ENCODE measurements at regions not wholly inside any gene's neighbourhood (a gene's known extent, or its start where the extent isn't known, plus 50 kb on each side); places are given as distances from the start of the nearest gene placed in this dataset.

- Histone ChIP-seq H3K4me3 (no peak overlapping the region), H3K9me3 (no peaks in the 10 kb centered on the region), H3K27me3 (no peaks in the 10 kb centered on the region), H3K36me3 (no peaks in the 10 kb centered on the region)
- DNase-seq, result no peak
Measured at GRCh38 chr20:6238421-6238820, 115.6 kb upstream of the FERMT1 start.

GRCh38 chr20:6235510-6235909 is 112.7 kb upstream of the FERMT1 start:
- no peak for DNase-seq
- no peaks in the 10 kb centered on the region for H3K27me3 ChIP-seq
- no peak overlapping the region for H3K4me3 ChIP-seq
- no peaks in the 10 kb centered on the region for H3K9me3 ChIP-seq
- H3K36me3 ChIP-seq, result no peaks in the 10 kb centered on the region

GRCh38 chr20:6232436-6232835 is 109.6 kb upstream of the FERMT1 start:
- Histone ChIP-seq H3K27me3 (no peaks in the 10 kb centered on the region), H3K9me3 (no peaks in the 10 kb centered on the region), H3K36me3 (no peaks in the 10 kb centered on the region), H3K4me3 (no peak overlapping the region)
- DNase-seq, result no peak

GRCh38 chr20:6231556-6231955 is 108.7 kb upstream of the FERMT1 start:
- no peak overlapping the region for H3K4me3 ChIP-seq
- DNase-seq, result no peak
- no peaks in the 10 kb centered on the region for H3K27me3 ChIP-seq
- no peaks in the 10 kb centered on the region for H3K9me3 ChIP-seq
- no peaks in the 10 kb centered on the region for H3K36me3 ChIP-seq

GRCh38 chr20:6228302-6228843 is 105.5 kb upstream of the FERMT1 start:
- Histone ChIP-seq H3K27me3 (no peaks in the 10 kb centered on the region), H3K4me3 (no peak overlapping the region), H3K36me3 (no peaks in the 10 kb centered on the region), H3K9me3 (no peaks in the 10 kb centered on the region)
- DNase-seq, result no peak

- Histone ChIP-seq H3K36me3 (no peaks in the 10 kb centered on the region), H3K9me3 (no peaks in the 10 kb centered on the region), H3K4me3 (no peak overlapping the region), H3K27me3 (no peaks in the 10 kb centered on the region)
- DNase-seq, result no peak
Measured at GRCh38 chr20:6213311-6213710, 90.5 kb upstream of the FERMT1 start.

- no peak overlapping the region for H3K4me3 ChIP-seq
- no peaks in the 10 kb centered on the region for H3K9me3 ChIP-seq
- H3K27me3 ChIP-seq, result no peaks in the 10 kb centered on the region
- no peak for DNase-seq
- H3K36me3 ChIP-seq, result no peaks in the 10 kb centered on the region
Measured at GRCh38 chr20:6212903-6213302, 90.1 kb upstream of the FERMT1 start.

GRCh38 chr20:6209093-6209492 is 86.3 kb upstream of the FERMT1 start:
- H3K9me3 ChIP-seq, result no peaks in the 10 kb centered on the region
- H3K36me3 ChIP-seq, result no peaks in the 10 kb centered on the region
- H3K27me3 ChIP-seq, result no peaks in the 10 kb centered on the region
- no peak for DNase-seq
- no peak overlapping the region for H3K4me3 ChIP-seq

GRCh38 chr20:6200092-6200491 is 77.3 kb upstream of the FERMT1 start:
- Histone ChIP-seq H3K36me3 (no peaks in the 10 kb centered on the region), H3K4me3 (no peak overlapping the region), H3K9me3 (no peaks in the 10 kb centered on the region), H3K27me3 (no peaks in the 10 kb centered on the region)
- no peak for DNase-seq

- no peak for DNase-seq
- H3K4me3 ChIP-seq, result no peak overlapping the region
- no peaks in the 10 kb centered on the region for H3K9me3 ChIP-seq
- no peaks in the 10 kb centered on the region for H3K36me3 ChIP-seq
- no peaks in the 10 kb centered on the region for H3K27me3 ChIP-seq
Measured at GRCh38 chr20:6185268-6185667, 62.4 kb upstream of the FERMT1 start.

- no peak overlapping the region for H3K4me3 ChIP-seq
- no peak for DNase-seq
- H3K36me3 ChIP-seq, result no peaks in the 10 kb centered on the region
- H3K27me3 ChIP-seq, result no peaks in the 10 kb centered on the region
- no peaks in the 10 kb centered on the region for H3K9me3 ChIP-seq
Measured at GRCh38 chr20:6184086-6184485, 61.3 kb upstream of the FERMT1 start.

- Histone ChIP-seq H3K4me3 (no peak overlapping the region), H3K36me3 (no peaks in the 10 kb centered on the region), H3K27me3 (no peaks in the 10 kb centered on the region), H3K9me3 (no peaks in the 10 kb centered on the region)
- no peak for DNase-seq
Measured at GRCh38 chr20:6180531-6180930, 57.7 kb upstream of the FERMT1 start.

- Histone ChIP-seq H3K36me3 (no peaks in the 10 kb centered on the region), H3K9me3 (no peaks in the 10 kb centered on the region), H3K4me3 (no peak overlapping the region), H3K27me3 (no peaks in the 10 kb centered on the region)
- no peak for DNase-seq
Measured at GRCh38 chr20:6178537-6178936, 55.7 kb upstream of the FERMT1 start.

GRCh38 chr20:6173481-6173880 is 50.7 kb upstream of the FERMT1 start:
- DNase-seq, result no peak
- H3K9me3 ChIP-seq, result no peaks in the 10 kb centered on the region
- no peak overlapping the region for H3K4me3 ChIP-seq
- H3K27me3 ChIP-seq, result no peaks in the 10 kb centered on the region
- no peaks in the 10 kb centered on the region for H3K36me3 ChIP-seq
